HEK293T (cell line): ENCODE measurements at regions not wholly inside any gene's neighbourhood (a gene's known extent, or its start where the extent isn't known, plus 50 kb on each side); places are given as distances from the start of the nearest gene placed in this dataset.

ENCODE experiments used
- CTCF ChIA-PET: fragments of 350-600 bp; formaldehyde crosslinking; extraction: SDS; loops from one replicate; lab custom pipeline; 2021; ENCODE audit warnings: antibody characterized with exemption, inconsistent platforms; lab: Yijun Ruan, JAX
- POLR2A ChIA-PET: fragments of 350-600 bp; formaldehyde crosslinking; extraction: SDS; loops from one replicate; lab custom pipeline; 2020; ENCODE audit warnings: antibody characterized with exemption, inconsistent platforms; lab: Yijun Ruan, JAX
- DNase-seq: peaks from one replicate; pipeline ENCODE4 v3.0.0; 2012; ENCODE audit warnings: mixed read lengths; ENCODE audit errors: extremely low spot score
- ARNT ChIP-seq: fragments of 450-650 bp; IDR thresholded peaks from 2 replicates; pipeline ENCODE4 v1.6.1; 2017; ENCODE audit warnings: mild to moderate bottlenecking
- BHLHE40 ChIP-seq: fragments of 450-650 bp; IDR thresholded peaks from 2 replicates; pipeline ENCODE4 v1.6.1; 2016; ENCODE audit warnings: mild to moderate bottlenecking, moderate library complexity, borderline replicate concordance
- CTBP1 ChIP-seq: fragments of 450-650 bp; IDR thresholded peaks from 2 replicates; pipeline ENCODE4 v1.6.1; 2016; ENCODE audit warnings: borderline replicate concordance
- ELF4 ChIP-seq: fragments of 450-650 bp; IDR thresholded peaks from 2 replicates; pipeline ENCODE4 v1.6.1; 2017; ENCODE audit warnings: antibody characterized with exemption
- FOXA1 ChIP-seq: fragments of 450-650 bp; IDR thresholded peaks from 2 replicates; pipeline ENCODE4 v1.6.1; 2016; ENCODE audit warnings: mild to moderate bottlenecking
- FOXK2 ChIP-seq: fragments of 450-650 bp; IDR thresholded peaks from 2 replicates; pipeline ENCODE4 v1.6.1; 2016; ENCODE audit warnings: mild to moderate bottlenecking
- FOXM1 ChIP-seq: fragments of 450-650 bp; IDR thresholded peaks from 2 replicates; pipeline ENCODE4 v1.6.1; 2017; ENCODE audit warnings: mild to moderate bottlenecking, borderline replicate concordance
- HDGF ChIP-seq: fragments of 450-650 bp; IDR thresholded peaks from 2 replicates; pipeline ENCODE4 v1.6.1; 2017; ENCODE audit warnings: antibody characterized with exemption, borderline replicate concordance
- L3MBTL2 ChIP-seq: fragments of 450-650 bp; conservative IDR thresholded peaks from 2 replicates; pipeline ENCODE4 v1.6.1; 2016; ENCODE audit warnings: mild to moderate bottlenecking
- LEF1 ChIP-seq: fragments of 450-650 bp; IDR thresholded peaks from 2 replicates; pipeline ENCODE4 v1.6.1; 2017; ENCODE audit warnings: mild to moderate bottlenecking, borderline replicate concordance
- NFRKB ChIP-seq: fragments of 450-650 bp; IDR thresholded peaks from 2 replicates; pipeline ENCODE4 v1.6.1; 2016; ENCODE audit warnings: mild to moderate bottlenecking, moderate library complexity
- SP1 ChIP-seq: fragments of 450-650 bp; IDR thresholded peaks from 2 replicates; pipeline ENCODE4 v1.6.1; 2017
- SUZ12 ChIP-seq: fragments of 450-650 bp; IDR thresholded peaks from 2 replicates; pipeline ENCODE4 v1.6.1; 2016; ENCODE audit warnings: mild to moderate bottlenecking
- TARDBP ChIP-seq: fragments of 450-650 bp; IDR thresholded peaks from 2 replicates; pipeline ENCODE4 v1.6.1; 2016
- ZNF384 ChIP-seq: fragments of 450-650 bp; IDR thresholded peaks from 2 replicates; pipeline ENCODE4 v1.6.1; 2016
- TF ChIP-seq, protein P1 (sequence below): fragments of 450-650 bp; IDR thresholded peaks from 2 replicates; pipeline ENCODE4 v1.6.1; 2016

DNA sequence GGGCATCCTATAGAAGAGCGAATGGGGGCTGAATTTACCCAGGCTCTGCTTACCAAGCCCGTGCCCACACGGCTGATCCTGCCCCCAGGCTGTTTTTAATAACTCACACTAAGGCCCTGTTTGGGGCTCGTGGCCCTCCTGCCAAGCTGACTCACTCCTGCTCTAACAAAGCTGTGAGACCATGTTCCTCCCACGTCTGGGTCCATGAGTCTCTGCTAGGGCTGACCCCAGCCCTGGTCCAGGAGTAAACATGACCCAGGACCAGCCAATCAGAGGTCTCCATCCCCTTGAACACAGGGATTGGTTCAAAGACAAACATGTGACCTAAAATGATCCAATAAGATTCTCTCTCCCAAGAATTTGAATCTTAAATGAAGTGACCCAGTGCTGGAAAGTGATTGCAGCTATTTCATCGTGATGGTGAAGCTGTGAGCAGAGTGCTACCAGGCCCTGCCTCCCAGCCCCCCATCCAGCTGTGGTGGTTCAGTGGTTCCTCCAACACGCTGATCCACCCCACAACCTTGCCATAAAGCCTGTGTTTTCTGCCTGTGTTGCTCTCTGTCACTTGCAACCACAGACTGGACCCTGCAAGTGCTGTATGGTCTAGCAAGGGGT is 57.2 kb downstream of the C16orf82 start:
- ChIA-PET CTCF (no interaction called here), POLR2A (no interaction called here)
- TF ChIP-seq BHLHE40 (no peak), ARNT (no peak), L3MBTL2 (no peak), FOXA1 (no peak), TARDBP (no peak), NFRKB (no peak), HDGF (no peak), SUZ12 (no peak), LEF1 (no peak), ELF4 (no peak), SP1 (no peak), FOXK2 (no peak), ZNF384 (no peak), FOXM1 (no peak), CTBP1 (no peak)
- TF ChIP-seq, protein P1, sequence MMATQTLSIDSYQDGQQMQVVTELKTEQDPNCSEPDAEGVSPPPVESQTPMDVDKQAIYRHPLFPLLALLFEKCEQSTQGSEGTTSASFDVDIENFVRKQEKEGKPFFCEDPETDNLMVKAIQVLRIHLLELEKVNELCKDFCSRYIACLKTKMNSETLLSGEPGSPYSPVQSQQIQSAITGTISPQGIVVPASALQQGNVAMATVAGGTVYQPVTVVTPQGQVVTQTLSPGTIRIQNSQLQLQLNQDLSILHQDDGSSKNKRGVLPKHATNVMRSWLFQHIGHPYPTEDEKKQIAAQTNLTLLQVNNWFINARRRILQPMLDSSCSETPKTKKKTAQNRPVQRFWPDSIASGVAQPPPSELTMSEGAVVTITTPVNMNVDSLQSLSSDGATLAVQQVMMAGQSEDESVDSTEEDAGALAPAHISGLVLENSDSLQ = no peak
- no peak for DNase-seq

DNA sequence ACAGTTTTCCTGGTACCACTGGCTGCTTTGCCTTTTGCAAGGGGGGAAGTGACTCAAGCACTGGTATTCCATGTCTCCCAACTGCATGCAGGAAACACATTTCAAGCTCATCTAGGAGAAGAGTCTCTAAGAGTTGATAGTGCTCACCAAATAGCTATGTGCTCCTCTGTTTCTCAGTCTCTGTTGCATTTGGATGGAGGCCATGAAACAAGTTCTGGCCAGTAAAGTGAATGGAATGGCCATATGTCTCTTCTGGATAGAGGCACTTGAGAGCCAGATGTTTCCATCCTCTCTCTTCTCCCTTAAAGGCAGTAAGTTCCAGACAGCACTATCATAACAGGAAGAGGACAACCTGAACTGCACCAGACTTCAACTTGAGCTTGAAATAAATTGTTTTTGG is 60.6 kb downstream of the C16orf82 start:
- CTCF ChIA-PET = interaction anchor here (0.7 kb wide), 1 partner anchor 10 kb away, joined by 3 read pairs; no protein-coding TSS in a partner anchor
- POLR2A ChIA-PET = no interaction called here

DNA sequence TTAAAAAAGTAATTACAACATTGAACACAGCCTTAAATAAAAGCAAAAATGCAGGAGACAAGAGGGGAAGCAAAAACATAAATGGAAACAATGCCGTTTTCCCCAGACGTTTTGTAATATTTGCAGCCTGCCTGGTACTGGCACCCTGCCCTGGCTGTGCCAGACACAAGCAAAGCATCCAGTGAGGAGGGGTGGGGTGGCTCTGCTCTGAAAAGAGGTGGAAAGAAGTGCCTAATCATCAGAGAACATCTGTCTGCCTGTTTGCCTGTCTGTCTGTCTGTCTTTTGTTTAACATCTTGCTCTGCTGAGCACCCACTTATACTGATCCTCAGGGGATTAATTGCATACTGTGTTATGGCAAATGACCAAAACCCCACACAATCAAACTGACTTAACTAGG is 62.7 kb downstream of the C16orf82 start:
- no peak for TF ChIP-seq FOXA1
- no peak for TF ChIP-seq CTBP1
- TF ChIP-seq SUZ12 = no peak
- no peak for TF ChIP-seq FOXM1
- TF ChIP-seq ELF4 = no peak
- no peak for TF ChIP-seq ZNF384
- TF ChIP-seq, protein P1 = no peak
- no peak for TF ChIP-seq SP1
- no peak for TF ChIP-seq LEF1
- ChIA-PET POLR2A (no interaction called here), CTCF (no interaction called here)
- DNase-seq = no peak

More for the DNA sequence above, 60.6 kb downstream of the C16orf82 start:
- no peak for TF ChIP-seq FOXK2
- TF ChIP-seq CTBP1 = no peak
- TF ChIP-seq ARNT = no peak
- no peak for TF ChIP-seq FOXM1
- no peak for TF ChIP-seq FOXA1
- no peak for TF ChIP-seq LEF1
- TF ChIP-seq TARDBP = no peak
- TF ChIP-seq SP1 = no peak
- no peak for TF ChIP-seq BHLHE40
- no peak for TF ChIP-seq NFRKB
- no peak for TF ChIP-seq SUZ12
- no peak for TF ChIP-seq ZNF384
- DNase-seq = no peak

DNA sequence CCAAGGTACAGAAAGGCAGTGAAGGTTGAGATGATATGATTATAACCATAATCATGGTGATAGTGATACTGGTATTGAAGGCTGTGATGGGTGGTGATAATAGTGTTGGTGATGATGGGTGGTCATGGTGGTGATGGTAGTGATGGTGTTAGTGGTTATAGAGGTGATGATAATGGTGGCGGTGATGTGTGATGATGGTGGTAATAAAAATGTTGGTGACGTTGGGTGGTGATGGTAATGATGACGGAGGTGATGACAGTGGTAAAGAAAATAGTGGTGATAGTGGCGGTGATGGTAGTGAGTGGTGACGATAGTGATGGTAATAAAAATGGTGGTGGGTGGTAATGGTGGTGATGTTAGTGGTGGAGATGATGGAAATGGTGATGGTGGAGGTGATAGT is 65.1 kb upstream of the KDM8 start:
- ChIA-PET POLR2A (no interaction called here), CTCF (no interaction called here)
- DNase-seq = no peak
- TF ChIP-seq ARNT (no peak), FOXM1 (no peak), L3MBTL2 (no peak), FOXA1 (no peak), SUZ12 (no peak), FOXK2 (no peak), LEF1 (no peak), TARDBP (no peak), CTBP1 (no peak), BHLHE40 (no peak), ZNF384 (no peak), NFRKB (no peak), SP1 (no peak), HDGF (no peak), ELF4 (no peak)
- TF ChIP-seq, protein P1 = no peak

DNA sequence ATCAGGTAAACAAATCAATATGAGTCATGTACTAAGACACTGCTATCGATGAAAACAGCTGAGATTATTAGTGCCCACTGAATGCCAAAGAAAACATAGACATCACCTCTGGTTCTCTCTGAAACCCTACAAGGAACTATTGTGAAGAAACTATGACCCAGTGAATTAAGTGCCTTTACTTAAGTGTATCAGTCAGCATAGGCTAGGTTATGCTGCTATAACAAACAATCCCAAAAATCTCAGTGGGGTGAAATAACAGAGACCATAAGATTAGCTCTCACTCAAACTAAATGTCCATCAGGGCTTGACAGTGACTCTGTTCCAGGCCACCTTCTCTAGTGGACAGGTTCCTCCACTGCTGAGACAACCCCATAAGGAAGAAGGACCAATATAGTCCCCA is 57.7 kb upstream of the KDM8 start:
- CTCF ChIA-PET = no interaction called here
- POLR2A ChIA-PET = no interaction called here
- no peak for TF ChIP-seq BHLHE40
- no peak for TF ChIP-seq FOXM1
- no peak for TF ChIP-seq FOXK2
- TF ChIP-seq CTBP1 = no peak
- TF ChIP-seq SP1 = no peak
- no peak for TF ChIP-seq L3MBTL2
- no peak for TF ChIP-seq SUZ12
- no peak for TF ChIP-seq HDGF
- no peak for TF ChIP-seq ZNF384
- TF ChIP-seq ARNT = no peak
- TF ChIP-seq LEF1 = no peak
- TF ChIP-seq ELF4 = no peak
- TF ChIP-seq FOXA1 = no peak
- DNase-seq = no peak
